Choroid plexus epithelial cell (primary cell): ENCODE measurements at regions not wholly inside any gene's neighbourhood (a gene's known extent, or its start where the extent isn't known, plus 50 kb on each side); places are given as distances from the start of the nearest gene placed in this dataset.
"Not testable (repeated sequence)": the region's sequence is repeated elsewhere in the genome, so short reads cannot be mapped to it uniquely, and the experiment has no call there.

ENCODE experiments used
- DNase-seq: peaks from one replicate; pipeline ENCODE4 v3.0.0-alpha.2; 2010; ENCODE audit warnings: low read depth
- H3K4me3 ChIP-seq: 2 replicates; pipeline ENCODE4 v1.5.1; 2011; ENCODE audit warnings: low read depth, mild to moderate bottlenecking, control low read depth, low read length, moderate library complexity
- TF ChIP-seq, protein P1 (sequence below): conservative IDR thresholded peaks from 2 replicates; pipeline ENCODE4 v1.5.1; 2011; ENCODE audit warnings: low read depth, mild to moderate bottlenecking, control low read depth, inconsistent platforms, low read length, moderate library complexity

DNA sequence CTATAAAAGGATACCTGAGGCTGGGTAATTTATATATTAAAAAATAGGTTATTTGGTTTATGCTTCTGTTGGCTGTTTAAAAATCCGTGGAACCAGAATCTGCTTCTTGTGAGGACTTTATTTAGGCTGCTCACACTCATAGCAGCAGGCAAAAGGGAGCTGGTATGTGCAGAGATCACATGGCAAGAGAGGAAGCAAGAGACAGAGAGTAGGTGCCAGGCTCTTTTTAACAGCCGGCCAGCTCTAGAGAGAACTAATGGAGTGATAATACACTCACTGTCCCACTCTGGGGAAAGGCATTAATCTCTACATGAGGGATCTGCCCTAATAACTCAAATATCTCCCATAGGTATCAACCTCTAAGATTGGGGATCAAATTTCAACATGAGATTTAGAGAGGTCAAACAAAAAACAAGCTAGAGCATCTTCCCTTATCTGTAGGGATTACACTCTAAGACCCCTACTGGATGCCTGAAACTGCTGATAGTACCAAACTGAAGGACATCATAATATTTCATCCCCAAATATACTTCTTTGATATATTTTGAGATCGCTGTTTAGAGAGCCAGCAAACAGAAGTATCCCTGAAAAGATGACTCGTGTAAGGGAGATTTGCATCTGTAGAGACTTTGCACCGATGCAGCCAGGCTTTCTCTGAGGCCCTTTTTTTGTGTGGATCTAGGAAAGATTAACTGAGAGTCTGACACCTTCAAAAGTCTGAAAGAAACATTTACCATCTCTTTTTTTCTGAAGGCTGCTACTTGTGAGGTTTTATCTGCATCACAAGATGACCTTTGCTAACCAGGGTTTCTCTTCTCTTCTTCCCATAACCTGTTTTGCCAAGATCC lies 717.0 kb upstream of the MBL2 start:
- no peak for DNase-seq
- no peak overlapping the region for H3K4me3 ChIP-seq
- TF ChIP-seq, protein P1, sequence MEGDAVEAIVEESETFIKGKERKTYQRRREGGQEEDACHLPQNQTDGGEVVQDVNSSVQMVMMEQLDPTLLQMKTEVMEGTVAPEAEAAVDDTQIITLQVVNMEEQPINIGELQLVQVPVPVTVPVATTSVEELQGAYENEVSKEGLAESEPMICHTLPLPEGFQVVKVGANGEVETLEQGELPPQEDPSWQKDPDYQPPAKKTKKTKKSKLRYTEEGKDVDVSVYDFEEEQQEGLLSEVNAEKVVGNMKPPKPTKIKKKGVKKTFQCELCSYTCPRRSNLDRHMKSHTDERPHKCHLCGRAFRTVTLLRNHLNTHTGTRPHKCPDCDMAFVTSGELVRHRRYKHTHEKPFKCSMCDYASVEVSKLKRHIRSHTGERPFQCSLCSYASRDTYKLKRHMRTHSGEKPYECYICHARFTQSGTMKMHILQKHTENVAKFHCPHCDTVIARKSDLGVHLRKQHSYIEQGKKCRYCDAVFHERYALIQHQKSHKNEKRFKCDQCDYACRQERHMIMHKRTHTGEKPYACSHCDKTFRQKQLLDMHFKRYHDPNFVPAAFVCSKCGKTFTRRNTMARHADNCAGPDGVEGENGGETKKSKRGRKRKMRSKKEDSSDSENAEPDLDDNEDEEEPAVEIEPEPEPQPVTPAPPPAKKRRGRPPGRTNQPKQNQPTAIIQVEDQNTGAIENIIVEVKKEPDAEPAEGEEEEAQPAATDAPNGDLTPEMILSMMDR, result no peak

DNA sequence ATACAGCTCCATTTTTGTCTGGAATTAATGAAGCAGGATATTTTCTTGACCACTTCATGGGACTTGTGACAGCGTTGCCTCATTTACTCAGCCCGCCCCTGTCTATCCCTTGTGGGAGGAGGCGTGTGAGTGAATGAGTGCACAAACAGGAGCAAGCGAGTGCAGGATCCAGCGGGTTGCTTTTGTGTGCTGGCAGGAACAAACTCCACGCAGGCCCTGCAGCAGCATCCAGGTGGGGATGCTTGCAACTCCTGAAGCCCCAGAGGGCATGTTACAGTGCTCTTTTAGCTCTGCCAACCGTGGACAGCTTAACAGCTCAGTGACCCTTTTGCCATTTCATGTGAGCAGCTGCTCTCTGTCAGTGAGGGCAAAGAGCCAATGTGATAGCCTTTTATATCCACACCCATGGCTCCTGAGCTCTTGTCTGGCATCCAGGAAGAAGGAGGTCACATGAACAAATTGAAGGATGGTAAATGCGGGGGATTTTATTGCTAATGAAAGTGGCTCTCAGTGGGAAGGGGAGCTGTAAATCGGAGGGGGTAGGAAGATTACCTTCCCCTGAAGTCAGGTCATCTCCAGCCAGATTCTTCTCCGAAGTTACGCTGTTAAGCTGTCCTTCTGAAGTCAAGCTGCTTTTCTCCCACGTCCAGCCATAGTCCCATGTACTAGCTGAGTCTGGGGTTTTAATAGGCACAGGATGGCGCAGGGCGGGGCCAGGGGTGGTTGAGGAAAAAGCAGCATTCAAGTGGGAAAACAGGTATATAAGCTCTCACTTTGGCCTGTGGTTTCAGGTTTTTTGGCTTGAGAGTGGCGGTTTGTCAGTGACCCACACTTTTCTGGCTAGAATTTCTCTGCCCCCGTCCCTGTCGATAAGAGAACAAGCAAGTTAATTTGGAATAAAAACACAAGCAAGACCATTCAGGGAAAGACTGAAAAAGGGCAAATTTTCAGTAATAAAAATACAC lies 714.7 kb upstream of the MBL2 start:
- TF ChIP-seq, protein P1, result no peak
- H3K4me3 ChIP-seq, result no peak overlapping the region
- no peak for DNase-seq

DNA sequence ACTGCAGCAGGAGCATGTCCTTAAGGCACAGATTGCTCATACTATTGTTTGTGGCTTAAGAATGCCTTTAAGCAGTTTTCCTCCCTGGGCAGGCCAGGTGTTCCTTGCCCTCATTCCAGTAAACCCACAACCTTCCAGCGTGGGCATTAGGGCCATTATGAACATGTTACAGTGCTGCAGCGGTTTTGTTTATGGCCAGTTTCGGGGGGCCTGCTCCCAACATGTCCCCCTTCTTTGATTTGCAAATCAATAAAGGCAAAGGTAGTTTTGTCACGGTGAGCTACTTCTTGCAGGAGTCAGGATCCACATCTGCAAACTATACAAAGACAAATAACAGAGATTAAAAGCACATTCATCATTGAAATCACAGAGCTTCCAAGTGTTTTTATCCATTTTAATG lies 712.8 kb upstream of the MBL2 start:
- not testable (repeated sequence) for DNase-seq, H3K4me3 ChIP-seq

DNA sequence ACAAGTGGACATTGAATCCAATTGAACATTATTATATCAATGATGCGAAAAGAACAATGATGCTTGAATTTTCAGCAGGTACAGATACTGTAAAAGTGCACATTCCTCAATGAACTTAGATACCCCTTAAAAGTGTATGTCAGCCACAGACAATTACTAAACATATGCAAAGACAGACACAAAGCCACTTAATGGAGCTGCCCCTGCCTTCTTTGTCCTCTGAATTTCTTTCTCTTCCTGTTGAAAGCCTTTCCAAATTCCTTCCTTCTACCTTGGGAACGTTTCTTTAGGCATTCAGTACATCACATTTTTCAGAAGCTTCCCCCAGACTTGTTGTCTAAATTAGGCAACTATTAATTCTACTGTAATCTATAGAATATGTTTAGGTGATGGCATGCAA lies 706.8 kb upstream of the MBL2 start:
- no peak for DNase-seq
- no peak overlapping the region for H3K4me3 ChIP-seq
- TF ChIP-seq, protein P1, result no peak

DNA sequence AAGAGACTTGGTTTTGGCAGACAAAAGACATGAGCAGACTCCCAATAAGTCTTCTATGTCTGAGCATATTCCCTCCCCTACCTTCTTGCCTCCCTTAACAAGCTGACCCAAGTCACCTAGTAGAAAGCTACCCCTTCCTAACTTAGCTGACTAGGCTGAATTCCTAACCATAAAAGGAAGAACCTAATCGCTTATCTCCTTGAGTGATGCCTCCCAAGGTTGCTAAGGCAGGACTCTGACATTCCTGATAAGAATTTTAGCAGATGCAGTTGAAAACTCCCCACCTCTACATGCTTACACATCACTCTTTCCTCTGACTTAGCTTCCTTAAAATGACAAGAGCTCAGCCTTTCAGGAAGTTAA lies 704.7 kb upstream of the MBL2 start:
- H3K4me3 ChIP-seq, result no peak overlapping the region
- DNase-seq, result no peak
- TF ChIP-seq, protein P1, result no peak

DNA sequence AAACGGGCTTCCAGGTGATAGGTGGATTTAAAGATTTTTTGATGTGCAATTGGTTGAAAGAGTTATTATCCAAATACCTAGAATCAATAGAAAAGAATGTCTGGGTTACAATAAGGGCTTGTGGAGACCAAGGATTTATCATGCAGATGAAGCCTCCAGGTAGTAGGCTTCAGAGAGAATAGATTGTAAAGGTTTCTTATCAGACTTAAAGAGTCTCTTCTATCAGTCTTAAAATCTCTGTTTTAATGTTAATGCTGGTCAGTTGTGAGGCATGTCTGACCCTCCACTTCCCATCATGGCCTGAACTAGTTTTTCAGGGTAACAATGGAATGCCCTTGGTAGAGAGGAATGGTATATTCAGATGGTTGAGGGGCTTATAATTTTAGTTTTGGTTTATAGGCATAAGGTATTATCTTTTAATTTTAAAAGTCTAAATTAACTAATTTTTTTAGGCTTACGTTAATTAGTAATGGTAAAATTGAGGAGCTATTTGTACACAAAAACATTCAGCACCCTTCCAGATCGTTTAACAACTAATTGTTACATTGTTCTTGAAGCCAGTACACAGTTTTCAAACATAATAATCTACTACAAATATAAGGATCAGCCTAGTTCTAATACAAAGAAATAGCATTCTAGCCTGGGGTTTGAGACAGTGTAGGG lies 704.2 kb upstream of the MBL2 start:
- no peak overlapping the region for H3K4me3 ChIP-seq
- no peak for DNase-seq

More for the DNA sequence above, 704.2 kb upstream of the MBL2 start:
- TF ChIP-seq, protein P1, result no peak
